ENCODE measurements at regions not wholly inside any gene's neighbourhood (a gene's known extent, or its start where the extent isn't known, plus 50 kb on each side); places are given as distances from the start of the nearest gene placed in this dataset.
A peak's percentile ranks its signal among the peaks of the same experiment; 100 is the strongest.

GRCh38 chr3:188955919-188956318, 215.9 kb upstream of the TPRG1 start:
- no peaks in the 10 kb centered on the region for H3K79me2 ChIP-seq (ENCODE audit: insufficient read depth, low read length)
- H3K4me3 Mint-ChIP-seq, result no peak overlapping the region
- no peak for TF ChIP-seq CTCF (IDR thresholded peaks at IDR 0.05)
- no peaks in the 10 kb centered on the region for H4K20me1 ChIP-seq (ENCODE audit: insufficient read depth, low read length)
- H3K9me3 ChIP-seq (replicated peaks in 1 of 2; ENCODE audit: control insufficient read depth in 1 of 2, insufficient read depth in 1 of 2, low read length in 2 of 2), result no peaks in the 10 kb centered on the region
- no peak overlapping the region for H3K4me3 ChIP-seq (replicated peaks in 1 of 3; ENCODE audit: low read depth in 2 of 3, low read length in 3 of 3)
- peaks cover 24 to 34% of the 10 kb centered on the region in 2 donors for H3K4me1 ChIP-seq (ENCODE audit: control insufficient read depth in 1 of 2, insufficient read depth in 2 of 2, low read length in 2 of 2)
- no peak for DNase-seq
- H2AFZ ChIP-seq (ENCODE audit: insufficient read depth, low read depth, low read length, poor library complexity, severe bottlenecking), result no peak overlapping the region
- H3K27ac Mint-ChIP-seq, result no peak overlapping the region
- H3K36me3 ChIP-seq (replicated peaks in 1 of 2; ENCODE audit: control insufficient read depth in 1 of 2, insufficient read depth in 2 of 2, low read length in 2 of 2), result no peaks in the 10 kb centered on the region
- no peak overlapping the region for H3K4me2 ChIP-seq (replicated peaks; ENCODE audit: extremely low read depth, low read length, poor library complexity, severe bottlenecking)
- no peak overlapping the region for H3K27ac ChIP-seq (ENCODE audit: low read depth in 1 of 2, low read length in 2 of 2)
- intact Hi-C loops (cut with micrococcal nuclease), result loop anchor here in 1 of 2 donors (5.0 to 10.0 kb wide), 2 partner anchors 251 to 1214 kb away; no protein-coding TSS in a partner anchor
- peaks cover 4% of the 10 kb centered on the region in 2 donors for H3K36me3 Mint-ChIP-seq
- peaks cover 35% of the 10 kb centered on the region for H3K4me1 Mint-ChIP-seq
- 100% methylated on average over 2 of the region's 4 CpGs for WGBS (ENCODE audit: insufficient coverage)
- no peaks in the 10 kb centered on the region for H3K27me3 Mint-ChIP-seq (ENCODE audit: low read depth in 3 of 3)
- no peaks in the 10 kb centered on the region for H3K9me3 Mint-ChIP-seq
- no peaks in the 10 kb centered on the region for H3K27me3 ChIP-seq (ENCODE audit: control insufficient read depth in 2 of 2, insufficient read depth in 2 of 2, low read length in 2 of 2)
- no peak overlapping the region for H3K9ac ChIP-seq (ENCODE audit: insufficient read depth, low read length, poor library complexity, severe bottlenecking)

- Histone ChIP-seq H3K4me3 (replicated peaks in 1 of 3; ENCODE audit: low read depth in 2 of 3, low read length in 3 of 3) (no peak overlapping the region), H3K4me1 (ENCODE audit: control insufficient read depth in 1 of 2, insufficient read depth in 2 of 2, low read length in 2 of 2) (peaks cover 13 to 23% of the 10 kb centered on the region in 2 donors), H3K36me3 (replicated peaks in 1 of 2; ENCODE audit: control insufficient read depth in 1 of 2, insufficient read depth in 2 of 2, low read length in 2 of 2) (no peaks in the 10 kb centered on the region), H3K27me3 (ENCODE audit: control insufficient read depth in 2 of 2, insufficient read depth in 2 of 2, low read length in 2 of 2) (no peaks in the 10 kb centered on the region), H2AFZ (ENCODE audit: insufficient read depth, low read depth, low read length, poor library complexity, severe bottlenecking) (no peak overlapping the region), H3K4me2 (replicated peaks; ENCODE audit: extremely low read depth, low read length, poor library complexity, severe bottlenecking) (no peak overlapping the region), H4K20me1 (ENCODE audit: insufficient read depth, low read length) (no peaks in the 10 kb centered on the region), H3K27ac (ENCODE audit: low read depth in 1 of 2, low read length in 2 of 2) (no peak overlapping the region), H3K9ac (ENCODE audit: insufficient read depth, low read length, poor library complexity, severe bottlenecking) (no peak overlapping the region), H3K9me3 (replicated peaks in 1 of 2; ENCODE audit: control insufficient read depth in 1 of 2, insufficient read depth in 1 of 2, low read length in 2 of 2) (no peaks in the 10 kb centered on the region), H3K79me2 (ENCODE audit: insufficient read depth, low read length) (no peaks in the 10 kb centered on the region)
- Mint-ChIP-seq H3K27me3 (ENCODE audit: low read depth in 3 of 3) (no peaks in the 10 kb centered on the region), H3K36me3 (no peaks in the 10 kb centered on the region), H3K4me1 (peaks cover 24% of the 10 kb centered on the region), H3K9me3 (no peaks in the 10 kb centered on the region), H3K4me3 (no peak overlapping the region), H3K27ac (no peak overlapping the region)
- DNase-seq, result peak; percentile 54 to 71 (median 70)
- 54% methylated on average over 4 of the region's 8 CpGs for WGBS (ENCODE audit: insufficient coverage)
- intact Hi-C loops (cut with micrococcal nuclease), result loop anchor here in 1 of 2 donors (5.0 to 10.0 kb wide), 2 partner anchors 252 to 1215 kb away; no protein-coding TSS in a partner anchor
- peak; percentile 86 for TF ChIP-seq CTCF (IDR thresholded peaks at IDR 0.05)
Observed at GRCh38 chr3:188956839-188957489, 214.8 kb upstream of the TPRG1 start.

All from CD14-positive monocyte (primary cell).